NT2/D1 (cell line): ENCODE measurements at regions not wholly inside any gene's neighbourhood (a gene's known extent, or its start where the extent isn't known, plus 50 kb on each side); places are given as distances from the start of the nearest gene placed in this dataset.

Experiments used
- SUZ12 ChIP-seq: IDR thresholded peaks from 2 replicates; pipeline ENCODE4 v1.6.1; 2011; ENCODE audit not compliant: insufficient read length, insufficient read depth; ENCODE audit errors: extremely low read depth
- YY1 ChIP-seq: IDR thresholded peaks from 2 replicates; pipeline ENCODE4 v1.6.1; 2011; ENCODE audit not compliant: insufficient read length, insufficient read depth
- ZNF274 ChIP-seq: IDR thresholded peaks from 2 replicates; pipeline ENCODE4 v1.6.1; 2011; ENCODE audit warnings: mild to moderate bottlenecking, low read depth, low read length

DNA sequence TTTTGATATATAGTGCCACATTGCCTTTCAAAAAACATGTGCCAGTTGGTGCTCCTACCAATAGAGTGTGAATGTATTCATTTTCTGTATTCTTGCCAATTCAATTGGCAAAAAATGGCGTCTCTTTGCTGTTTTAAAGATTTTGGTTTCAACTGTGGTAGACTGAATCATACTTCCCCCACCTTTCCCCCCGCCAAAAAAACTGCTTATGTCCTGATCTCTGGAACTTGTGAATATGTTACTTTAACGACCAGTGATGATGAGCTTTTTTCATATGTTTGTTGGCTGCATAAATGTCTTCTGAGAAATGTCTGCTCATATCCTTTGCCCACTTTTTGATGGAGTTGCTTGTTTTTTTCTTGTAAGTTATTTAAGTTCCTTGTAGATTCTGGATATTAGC, 325.1 kb upstream of the KCNJ16 start:
- TF ChIP-seq YY1 (no peak), ZNF274 (no peak), SUZ12 (no peak)
